Thyroid gland (tissue), 4 donors: ENCODE measurements at regions not wholly inside any gene's neighbourhood (a gene's known extent, or its start where the extent isn't known, plus 50 kb on each side); places are given as distances from the start of the nearest gene placed in this dataset.

Source experiments
- CTCF ChIP-seq, 6 experiments: fragments of 200-600 bp in 3 of 6; fragments of 450-650 bp in 3 of 6; sonication (generic) in 3 of 6; IDR thresholded peaks; one replicate each; pipeline ENCODE4 v1.5.1; 2016 to 2019; ENCODE audit warnings: antibody characterized with exemption in 6 of 6, mild to moderate bottlenecking in 2 of 6, inconsistent platforms in 1 of 6, moderate library complexity in 1 of 6
- POLR2A ChIP-seq, 2 donors: fragments of 450-650 bp; IDR thresholded peaks; one replicate each; pipeline ENCODE4 v1.6.1; 2017; ENCODE audit warnings: antibody characterized with exemption in 2 of 2, mild to moderate bottlenecking in 2 of 2, moderate library complexity in 1 of 2

- TF ChIP-seq CTCF (IDR thresholded peaks at IDR 0.05) (no peak), POLR2A (IDR thresholded peaks at IDR 0.05) (no peak)
Observed at GRCh38 chr14:38616959-38617358, 361.1 kb upstream of the CLEC14A start.
